Skeletal muscle satellite cell (primary cell): ENCODE measurements at regions not wholly inside any gene's neighbourhood (a gene's known extent, or its start where the extent isn't known, plus 50 kb on each side); places are given as distances from the start of the nearest gene placed in this dataset.

Experiments used
- H3K27me3 ChIP-seq: 2 replicates; pipeline ENCODE4 v1.7.0; 2013; ENCODE audit warnings: low read length; ENCODE audit not compliant: control insufficient read depth, insufficient read depth
- H3K36me3 ChIP-seq: 2 replicates; pipeline ENCODE4 v1.7.0; 2013; ENCODE audit warnings: mild to moderate bottlenecking, control low read depth, low read length; ENCODE audit not compliant: insufficient read depth
- H3K4me1 ChIP-seq: 2 replicates; pipeline ENCODE4 v1.7.0; 2013; ENCODE audit warnings: low read length; ENCODE audit not compliant: control insufficient read depth, insufficient read depth
- H3K4me2 ChIP-seq: 2 replicates; pipeline ENCODE4 v1.7.0; 2013; ENCODE audit warnings: mild to moderate bottlenecking, low read length
- H3K4me3 ChIP-seq: 2 replicates; pipeline ENCODE4 v1.7.0; 2013; ENCODE audit warnings: low read length
- H3K9ac ChIP-seq: 2 replicates; pipeline ENCODE4 v1.7.0; 2013; ENCODE audit warnings: mild to moderate bottlenecking, low read depth, low read length, moderate library complexity
- H3K9me3 ChIP-seq: replicated peaks from 2 replicates; pipeline ENCODE4 v1.7.0; 2013; ENCODE audit warnings: mild to moderate bottlenecking, control low read depth, low read length

DNA sequence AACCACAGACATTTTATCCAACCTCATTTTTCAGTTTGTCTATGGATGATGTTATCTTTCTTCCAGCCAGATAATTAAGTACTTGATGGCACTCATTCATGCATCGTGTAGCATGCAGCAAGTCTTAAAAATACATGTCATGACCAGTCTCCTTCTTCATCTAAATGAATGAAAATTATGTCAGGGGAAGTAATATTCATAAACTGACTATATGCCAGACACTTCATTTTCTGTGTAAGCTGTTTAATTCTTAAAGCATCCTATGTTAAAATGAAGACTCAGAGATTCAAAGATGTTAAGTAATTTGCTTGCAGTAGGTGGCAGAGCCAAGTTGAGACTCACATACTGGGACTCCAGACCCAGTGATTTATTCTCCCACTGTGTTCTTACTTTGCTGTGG is 181.7 kb upstream of the CD180 start:
- H3K9me3 ChIP-seq = no peaks in the 10 kb centered on the region
- no peaks in the 10 kb centered on the region for H3K27me3 ChIP-seq
- H3K4me2 ChIP-seq = no peak overlapping the region
- no peaks in the 10 kb centered on the region for H3K36me3 ChIP-seq
- no peak overlapping the region for H3K9ac ChIP-seq
- peaks cover 6% of the 10 kb centered on the region for H3K4me1 ChIP-seq
- H3K4me3 ChIP-seq = no peak overlapping the region

- no peaks in the 10 kb centered on the region for H3K36me3 ChIP-seq
- H3K9ac ChIP-seq = no peak overlapping the region
- no peaks in the 10 kb centered on the region for H3K27me3 ChIP-seq
- no peak overlapping the region for H3K4me2 ChIP-seq
- H3K4me3 ChIP-seq = no peak overlapping the region
- H3K9me3 ChIP-seq = no peaks in the 10 kb centered on the region
- H3K4me1 ChIP-seq = no peaks in the 10 kb centered on the region
Observed at GRCh38 chr5:67377631-67378030, 181.0 kb upstream of the CD180 start.

- H3K36me3 ChIP-seq = no peaks in the 10 kb centered on the region
- H3K9me3 ChIP-seq = no peaks in the 10 kb centered on the region
- H3K4me2 ChIP-seq = no peak overlapping the region
- no peak overlapping the region for H3K4me3 ChIP-seq
- no peaks in the 10 kb centered on the region for H3K27me3 ChIP-seq
- H3K4me1 ChIP-seq = no peaks in the 10 kb centered on the region
- no peak overlapping the region for H3K9ac ChIP-seq
Observed at GRCh38 chr5:67375606-67376005, 179.0 kb upstream of the CD180 start.

DNA sequence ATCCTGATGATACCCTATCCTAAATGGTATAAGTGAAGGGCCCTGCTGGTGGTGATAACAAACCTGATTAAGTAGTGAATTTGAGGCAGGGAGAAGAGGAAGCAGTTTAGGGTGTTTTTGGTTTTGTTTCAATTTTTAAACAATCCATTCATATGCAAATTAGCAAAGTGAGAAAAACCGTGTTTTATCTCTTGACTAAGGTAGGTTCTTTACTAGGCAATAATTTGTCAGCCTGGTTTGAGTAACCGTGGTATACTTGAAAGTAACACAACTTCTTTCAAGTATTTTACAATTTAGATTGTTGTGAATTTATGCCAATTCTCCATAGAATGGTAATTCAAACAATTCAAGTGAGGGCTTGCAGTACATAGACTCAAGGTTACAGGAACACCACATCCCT is 177.8 kb upstream of the CD180 start:
- Histone ChIP-seq H3K4me3 (no peak overlapping the region), H3K4me2 (no peak overlapping the region), H3K4me1 (no peaks in the 10 kb centered on the region)

DNA sequence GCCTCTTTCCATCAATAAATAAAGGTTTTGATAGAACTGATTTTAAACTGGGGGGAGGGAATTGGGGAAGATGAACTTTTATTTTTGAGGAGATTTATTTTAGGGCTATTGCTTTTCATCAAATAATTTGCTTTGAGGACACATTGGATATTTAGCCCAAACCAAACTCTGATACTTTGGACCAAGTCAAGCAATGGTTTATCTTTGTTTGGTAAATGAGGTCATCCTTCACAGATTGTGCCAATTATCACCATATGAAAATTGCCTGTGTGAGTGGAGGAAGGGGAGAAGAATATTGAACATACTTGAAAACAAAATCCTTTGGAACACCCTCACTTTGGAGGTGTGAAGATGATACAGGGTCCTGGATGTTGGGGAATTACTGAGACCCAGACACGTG is 176.9 kb upstream of the CD180 start:
- no peak overlapping the region for H3K4me2 ChIP-seq
- H3K4me1 ChIP-seq = no peaks in the 10 kb centered on the region
- no peak overlapping the region for H3K4me3 ChIP-seq
- no peaks in the 10 kb centered on the region for H3K36me3 ChIP-seq
- H3K9me3 ChIP-seq = no peaks in the 10 kb centered on the region
- H3K9ac ChIP-seq = no peak overlapping the region
- no peaks in the 10 kb centered on the region for H3K27me3 ChIP-seq

More for the DNA sequence above, 177.8 kb upstream of the CD180 start:
- Histone ChIP-seq H3K27me3 (no peaks in the 10 kb centered on the region), H3K9ac (no peak overlapping the region), H3K9me3 (no peaks in the 10 kb centered on the region), H3K36me3 (no peaks in the 10 kb centered on the region)

- no peak overlapping the region for H3K9ac ChIP-seq
- H3K9me3 ChIP-seq = no peaks in the 10 kb centered on the region
- no peak overlapping the region for H3K4me3 ChIP-seq
- no peaks in the 10 kb centered on the region for H3K4me1 ChIP-seq
- H3K36me3 ChIP-seq = no peaks in the 10 kb centered on the region
- H3K27me3 ChIP-seq = no peaks in the 10 kb centered on the region
- H3K4me2 ChIP-seq = no peak overlapping the region
Observed at GRCh38 chr5:67372887-67373286, 176.3 kb upstream of the CD180 start.

GRCh38 chr5:67371924-67372323 is 175.3 kb upstream of the CD180 start:
- Histone ChIP-seq H3K9me3 (no peaks in the 10 kb centered on the region), H3K27me3 (no peaks in the 10 kb centered on the region), H3K4me1 (no peaks in the 10 kb centered on the region), H3K36me3 (no peaks in the 10 kb centered on the region), H3K9ac (no peak overlapping the region), H3K4me3 (no peak overlapping the region), H3K4me2 (no peak overlapping the region)

DNA sequence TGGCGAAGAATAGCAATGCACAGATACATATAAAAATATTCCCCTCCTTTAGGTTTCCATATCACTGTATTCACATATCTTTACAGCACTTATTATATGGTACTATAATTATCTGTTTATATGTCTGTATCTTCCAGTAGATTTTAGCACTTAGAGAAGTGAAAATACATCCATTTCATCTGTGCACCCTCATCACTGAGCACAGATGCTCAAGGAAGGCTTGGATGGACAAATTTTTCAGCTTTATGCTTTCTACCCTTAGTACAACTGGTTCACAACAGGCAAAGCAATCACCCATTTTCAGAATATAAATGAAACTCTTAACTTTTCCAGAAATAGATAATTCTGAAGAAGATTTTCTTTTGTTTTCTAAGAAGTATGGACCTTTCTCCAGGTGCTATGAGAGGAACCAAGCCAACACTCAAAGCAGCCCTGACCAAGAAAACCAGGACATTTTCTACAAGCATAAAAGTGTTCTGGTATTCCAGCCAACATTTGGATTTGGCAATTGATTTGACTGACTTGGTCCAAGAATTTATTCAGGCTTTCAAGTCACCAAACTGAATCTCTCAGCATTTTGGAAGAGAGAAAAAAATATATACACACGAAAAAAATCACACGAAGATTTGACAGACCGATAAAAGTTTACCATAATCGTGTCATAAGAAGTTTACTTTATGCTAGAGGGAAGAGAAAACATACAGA is 170.2 kb upstream of the CD180 start:
- H3K4me2 ChIP-seq = no peak overlapping the region
- no peak overlapping the region for H3K4me3 ChIP-seq
- peaks cover 7% of the 10 kb centered on the region for H3K4me1 ChIP-seq
- H3K9me3 ChIP-seq = no peaks in the 10 kb centered on the region
- H3K27me3 ChIP-seq = no peaks in the 10 kb centered on the region
- no peaks in the 10 kb centered on the region for H3K36me3 ChIP-seq
- no peak overlapping the region for H3K9ac ChIP-seq

DNA sequence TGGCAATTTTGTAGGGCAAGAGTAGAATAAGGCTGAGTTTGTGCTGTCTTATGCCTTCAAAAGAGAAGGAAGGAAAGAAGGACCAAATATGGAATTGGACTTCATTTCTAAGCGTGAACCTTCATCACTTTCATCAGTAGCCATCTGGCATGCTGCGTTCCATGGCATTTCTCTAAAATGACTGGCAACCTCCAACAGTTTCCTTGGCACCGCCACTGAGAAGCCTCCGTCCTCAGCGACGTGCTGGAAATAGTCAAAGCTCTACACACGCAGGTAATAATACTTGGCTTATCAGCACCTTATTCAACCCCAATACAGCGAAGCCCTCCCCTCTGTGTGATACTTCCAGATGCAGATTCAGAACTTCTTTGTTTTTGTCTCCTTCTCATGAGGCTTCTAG is 169.7 kb upstream of the CD180 start:
- H3K36me3 ChIP-seq = no peaks in the 10 kb centered on the region
- no peak overlapping the region for H3K4me2 ChIP-seq
- peaks cover 7% of the 10 kb centered on the region for H3K4me1 ChIP-seq
- H3K27me3 ChIP-seq = no peaks in the 10 kb centered on the region
- no peak overlapping the region for H3K4me3 ChIP-seq
- H3K9ac ChIP-seq = no peak overlapping the region
- no peaks in the 10 kb centered on the region for H3K9me3 ChIP-seq

DNA sequence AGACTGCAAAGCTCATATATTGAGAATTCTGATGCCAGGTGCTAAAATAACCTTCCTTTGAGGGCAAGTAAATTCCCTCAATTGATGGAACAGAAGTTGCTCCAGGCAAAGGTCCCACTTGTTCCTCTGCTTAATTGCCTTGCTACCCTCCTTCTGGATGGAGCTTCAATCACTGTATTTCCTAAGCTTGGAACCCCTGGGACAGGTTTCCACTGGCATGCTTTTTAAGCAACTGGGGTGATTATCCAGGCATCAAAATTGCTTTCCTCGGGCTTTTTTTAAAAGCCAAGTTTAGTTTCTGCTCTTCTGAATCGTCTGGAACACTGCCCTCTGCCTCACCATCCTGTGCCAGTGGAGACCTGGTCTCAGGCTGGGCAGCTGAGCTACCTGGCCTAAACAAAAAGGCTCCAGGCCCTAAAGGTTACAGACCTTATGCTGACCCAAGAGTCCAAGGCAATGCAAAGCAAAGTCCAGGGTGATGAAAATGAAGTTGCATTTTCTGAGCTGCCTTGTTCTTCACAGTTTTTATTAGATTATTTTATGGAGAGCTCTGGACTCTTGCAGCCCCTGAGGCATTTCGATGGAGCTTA is 167.9 kb upstream of the CD180 start:
- Histone ChIP-seq H3K4me2 (no peak overlapping the region), H3K4me3 (no peak overlapping the region), H3K27me3 (no peaks in the 10 kb centered on the region)

GRCh38 chr5:67363963-67364362 is 167.4 kb upstream of the CD180 start:
- Histone ChIP-seq H3K9ac (no peak overlapping the region), H3K4me2 (no peak overlapping the region), H3K4me1 (peaks cover 7% of the 10 kb centered on the region), H3K27me3 (no peaks in the 10 kb centered on the region), H3K4me3 (no peak overlapping the region), H3K36me3 (no peaks in the 10 kb centered on the region), H3K9me3 (no peaks in the 10 kb centered on the region)

More for the DNA sequence above, 167.9 kb upstream of the CD180 start:
- no peaks in the 10 kb centered on the region for H3K36me3 ChIP-seq
- H3K9me3 ChIP-seq = no peaks in the 10 kb centered on the region
- peaks cover 7% of the 10 kb centered on the region for H3K4me1 ChIP-seq
- no peak overlapping the region for H3K9ac ChIP-seq

DNA sequence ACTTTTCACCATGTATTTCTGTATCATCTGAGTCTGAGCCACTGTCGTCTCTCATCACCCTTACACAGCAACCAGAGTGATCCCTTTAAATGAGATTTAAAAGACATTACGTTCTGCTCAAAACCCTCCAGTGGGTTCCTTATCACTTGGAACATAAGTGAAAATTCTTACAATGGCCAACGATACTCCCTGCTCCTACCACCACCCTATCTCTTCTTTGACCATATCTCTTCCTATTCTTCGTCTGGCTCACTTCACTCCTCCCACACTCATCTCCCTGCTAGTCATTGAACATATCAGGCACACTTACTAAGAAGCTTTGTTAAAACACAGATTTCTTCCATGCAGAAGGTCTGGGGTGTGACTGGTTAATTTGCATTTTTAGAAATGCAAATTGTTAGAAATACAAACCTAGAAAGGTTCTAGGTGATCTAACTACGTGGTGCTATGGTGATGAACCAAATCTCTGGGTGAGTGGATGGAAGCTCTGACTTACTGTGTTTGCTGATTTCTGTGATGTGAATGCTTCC is 166.6 kb upstream of the CD180 start:
- Histone ChIP-seq H3K27me3 (no peaks in the 10 kb centered on the region), H3K4me1 (peaks cover 7% of the 10 kb centered on the region), H3K36me3 (no peaks in the 10 kb centered on the region), H3K4me2 (no peak overlapping the region), H3K4me3 (no peak overlapping the region), H3K9me3 (no peaks in the 10 kb centered on the region), H3K9ac (no peak overlapping the region)
